ENCODE measurements at regions not wholly inside any gene's neighbourhood (a gene's known extent, or its start where the extent isn't known, plus 50 kb on each side); places are given as distances from the start of the nearest gene placed in this dataset.

GRCh38 chr16:26196802-26197201 lies 505.0 kb downstream of the HS3ST4 start:
- intact Hi-C loops (cut with DNase I) = no loop called here
- 34 to 53% (median 40%) methylated on average over 2 of the region's 2 CpGs for WGBS, 4 donors
- ATAC-seq = peak in 1 of 4 donors; percentile 86

GRCh38 chr16:26197707-26198106 lies 505.9 kb downstream of the HS3ST4 start:
- H3K27ac ChIP-seq = peak overlapping the region in 3 of 12 donors; percentile 60 to 75 (median 62)
- no peaks in the 10 kb centered on the region for H3K27me3 ChIP-seq
- ATAC-seq (peak in 1 of 4 donors; percentile 71), DNase-seq (peak in 1 of 5 donors; percentile 19)
- H3K4me1 ChIP-seq = peaks cover 0 to 37% (median 3%) of the 10 kb centered on the region in 12 donors
- 17 to 29% (median 23%) methylated on average over 4 of the region's 4 CpGs for WGBS, 4 donors
- intact Hi-C loops (cut with DNase I) = no loop called here
- no peak overlapping the region for H3K4me3 ChIP-seq
- H3K9me3 ChIP-seq = no peaks in the 10 kb centered on the region
- TF ChIP-seq CTCF (IDR thresholded peaks at IDR 0.05) (no peak), POLR2A (IDR thresholded peaks at IDR 0.05) (no peak)
- no peaks in the 10 kb centered on the region for H3K36me3 ChIP-seq

More at GRCh38 chr16:26196802-26197201, 505.0 kb downstream of the HS3ST4 start:
- Histone ChIP-seq H3K9me3 (no peaks in the 10 kb centered on the region), H3K36me3 (no peaks in the 10 kb centered on the region), H3K4me1 (peaks cover 0 to 37% (median 3%) of the 10 kb centered on the region in 12 donors), H3K27ac (peak overlapping the region in 6 of 12 donors; percentile 13 to 75 (median 61)), H3K4me3 (no peak overlapping the region), H3K27me3 (no peaks in the 10 kb centered on the region)
- DNase-seq = peak in 2 of 5 donors; percentile 8 to 20
- TF ChIP-seq CTCF (IDR thresholded peaks at IDR 0.05) (no peak), POLR2A (IDR thresholded peaks at IDR 0.05) (no peak)

- Histone ChIP-seq H3K27ac (peak overlapping the region in 3 of 12 donors; percentile 60 to 75 (median 62)), H3K4me1 (peaks cover 0 to 37% (median 3%) of the 10 kb centered on the region in 12 donors), H3K36me3 (no peaks in the 10 kb centered on the region), H3K9me3 (no peaks in the 10 kb centered on the region), H3K27me3 (no peaks in the 10 kb centered on the region), H3K4me3 (no peak overlapping the region)
- ATAC-seq (no peak), DNase-seq (no peak)
- 43 to 56% (median 49%) methylated on average over 5 of the region's 5 CpGs for WGBS, 4 donors
- TF ChIP-seq POLR2A (IDR thresholded peaks at IDR 0.05) = no peak
- no peak for TF ChIP-seq CTCF (IDR thresholded peaks at IDR 0.05)
- intact Hi-C loops (cut with DNase I) = no loop called here
Measured at GRCh38 chr16:26198221-26198620, 506.5 kb downstream of the HS3ST4 start.

- Histone ChIP-seq H3K9me3 (peaks cover 0 to 13% (median 0%) of the 10 kb centered on the region in 12 donors), H3K27ac (no peak overlapping the region), H3K36me3 (no peaks in the 10 kb centered on the region), H3K4me1 (no peaks in the 10 kb centered on the region), H3K27me3 (no peaks in the 10 kb centered on the region), H3K4me3 (no peak overlapping the region)
- TF ChIP-seq CTCF (IDR thresholded peaks at IDR 0.05) = no peak
- no peak for TF ChIP-seq POLR2A (IDR thresholded peaks at IDR 0.05)
- DNase-seq (no peak), ATAC-seq (no peak)
- 83 to 91% (median 86%) methylated on average over 7 of the region's 7 CpGs for WGBS, 4 donors
- intact Hi-C loops (cut with DNase I) = no loop called here
Measured at GRCh38 chr16:26204138-26204537, 512.4 kb downstream of the HS3ST4 start.

Data from heart left ventricle (tissue), 16 donors.